GM11168 (cell line): ENCODE measurements at regions not wholly inside any gene's neighbourhood (a gene's known extent, or its start where the extent isn't known, plus 50 kb on each side); places are given as distances from the start of the nearest gene placed in this dataset.

Source experiments
- in situ Hi-C: fragments of 300-500 bp; cut with MboI; formaldehyde crosslinking; loops from one replicate; pipeline ENCODE4 v1.12.0; 2022; ENCODE audit warnings: low sequenced_read_pairs; ENCODE audit not compliant: unreplicated experiment

DNA sequence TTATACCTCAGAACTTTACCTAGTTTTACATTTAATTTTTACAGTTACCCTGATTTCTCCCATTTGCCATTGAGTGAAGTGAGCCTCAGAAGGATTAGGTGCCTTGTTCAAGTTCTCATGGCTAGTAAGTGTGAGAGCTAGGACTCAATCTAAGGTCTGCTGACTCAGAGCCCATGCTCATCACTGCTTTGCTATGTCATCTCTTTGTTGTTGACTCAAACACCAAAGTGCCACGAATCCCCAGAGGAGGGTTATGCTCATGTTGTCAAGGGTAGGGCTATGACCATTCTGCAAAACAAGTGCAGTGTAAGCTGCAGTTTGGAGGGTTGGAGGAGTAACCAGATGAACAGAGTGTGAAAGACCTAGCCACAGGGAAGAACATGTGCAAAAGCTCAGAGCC, 185.4 kb upstream of the SKOR2 start:
- in situ Hi-C loops = no loop called here

DNA sequence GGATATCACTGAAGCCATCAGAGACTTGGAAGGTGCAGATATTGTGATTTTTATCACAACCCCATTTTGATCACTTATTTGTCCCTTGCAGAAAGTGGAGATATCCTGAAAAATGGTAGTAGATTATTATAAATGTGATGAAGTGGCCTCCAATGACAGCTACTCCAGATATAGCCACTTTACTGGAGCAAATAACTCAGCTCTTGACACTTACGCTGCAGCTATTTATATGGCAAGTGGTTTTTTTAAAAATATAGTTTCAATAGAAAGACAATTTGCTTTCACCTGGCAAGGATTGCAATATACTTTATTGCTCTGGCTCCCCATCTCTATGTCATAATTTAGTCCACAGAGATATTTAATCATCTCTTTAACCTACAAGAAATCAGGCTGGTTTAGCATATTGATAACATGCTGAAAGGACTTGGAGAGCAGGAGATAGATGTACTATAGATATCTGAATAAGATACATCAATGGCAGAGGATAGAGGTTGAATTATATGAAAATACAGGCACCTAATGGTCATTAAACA, 182.8 kb upstream of the SKOR2 start:
- in situ Hi-C loops = no loop called here

DNA sequence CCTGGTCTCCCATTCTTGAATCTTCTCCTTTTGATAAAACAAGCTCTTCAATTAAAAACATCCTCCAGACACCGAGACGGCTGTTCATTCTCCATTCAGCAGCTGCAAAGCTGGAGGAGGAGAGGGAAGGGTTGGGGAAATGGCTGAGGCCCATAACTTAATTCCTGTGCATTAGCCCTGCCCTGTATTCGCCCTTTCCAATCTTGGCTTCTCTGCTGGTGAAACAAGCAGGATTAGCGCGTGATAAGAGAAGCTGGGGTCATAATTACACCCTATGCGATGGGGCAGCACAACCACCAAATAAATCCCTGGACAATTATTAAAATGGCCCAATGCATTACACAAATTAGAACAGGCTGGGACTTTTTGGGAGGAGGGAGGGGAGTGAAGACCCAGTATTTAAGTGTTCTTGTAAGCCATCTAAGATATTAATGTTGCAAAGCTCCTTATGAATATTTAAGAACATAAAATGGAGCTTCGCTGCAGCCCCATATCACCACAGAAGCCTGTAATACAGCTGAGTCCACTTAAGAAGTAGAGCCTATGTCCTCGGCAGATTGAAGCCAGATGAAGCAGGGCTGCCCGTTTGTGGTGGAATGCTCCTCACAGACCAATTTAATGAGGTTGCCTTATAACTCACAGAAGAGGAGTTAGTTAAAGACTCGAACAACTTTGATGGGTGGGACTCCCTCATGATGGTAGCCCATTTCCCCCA, 176.6 kb upstream of the SKOR2 start:
- in situ Hi-C loops = no loop called here

DNA sequence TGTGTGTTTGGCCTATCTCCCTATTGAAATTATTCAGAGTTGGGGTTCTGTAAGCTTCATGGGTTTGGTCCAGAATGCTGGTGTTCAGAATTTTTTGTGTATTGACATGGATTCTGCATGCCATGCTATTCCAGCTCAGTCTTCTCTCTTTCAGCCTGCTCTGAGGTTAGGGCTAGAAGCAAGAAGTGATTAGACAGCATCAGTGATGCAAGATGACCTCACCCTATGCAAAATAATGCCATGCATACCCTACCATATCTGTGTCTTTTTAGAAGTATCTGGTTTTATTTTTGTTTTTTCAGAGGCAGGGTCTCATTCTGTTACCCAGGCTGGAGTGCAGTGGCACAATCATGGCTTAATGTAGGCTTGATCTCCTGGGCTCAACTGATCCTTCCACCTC, 175.6 kb upstream of the SKOR2 start:
- in situ Hi-C loops = no loop called here

DNA sequence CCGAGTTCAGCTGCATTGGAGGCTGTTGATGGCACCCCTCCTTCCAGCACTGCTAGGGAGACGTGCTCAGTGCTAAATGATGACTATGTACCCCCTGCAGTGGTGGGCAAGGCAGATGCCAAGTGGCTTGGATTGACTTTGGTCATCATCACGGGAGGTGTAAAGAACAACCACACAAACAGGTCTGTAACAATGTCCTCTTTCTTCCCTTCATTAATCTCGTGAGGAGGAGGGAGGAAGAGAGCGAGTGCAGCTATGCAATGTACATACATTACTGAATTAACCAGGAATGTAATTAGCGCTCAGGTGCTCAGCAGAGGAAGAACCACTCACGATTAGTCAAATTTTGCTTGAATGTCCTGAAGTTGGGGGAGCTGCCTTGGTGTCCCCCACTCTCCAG, 173.9 kb upstream of the SKOR2 start:
- in situ Hi-C loops = no loop called here

DNA sequence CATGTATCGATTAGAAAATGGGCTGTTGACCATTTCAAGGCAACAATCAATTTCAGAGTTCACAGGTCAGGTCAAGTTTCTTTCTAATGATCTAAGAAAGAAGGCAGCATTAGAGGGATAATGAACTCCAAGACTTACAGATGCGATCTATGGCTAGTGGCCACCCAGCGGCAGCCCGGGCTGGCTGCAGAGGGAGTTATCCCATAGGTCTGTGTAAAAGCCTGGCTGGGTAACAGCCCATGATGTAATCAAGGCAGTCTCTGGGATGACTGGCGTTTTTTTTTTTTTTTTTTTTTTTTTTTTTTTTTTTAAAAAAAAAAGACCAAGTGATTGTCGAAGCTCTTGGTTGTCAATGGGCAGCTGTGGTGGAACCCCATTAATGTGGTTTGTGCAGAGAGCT, 171.1 kb upstream of the SKOR2 start:
- in situ Hi-C loops = no loop called here

DNA sequence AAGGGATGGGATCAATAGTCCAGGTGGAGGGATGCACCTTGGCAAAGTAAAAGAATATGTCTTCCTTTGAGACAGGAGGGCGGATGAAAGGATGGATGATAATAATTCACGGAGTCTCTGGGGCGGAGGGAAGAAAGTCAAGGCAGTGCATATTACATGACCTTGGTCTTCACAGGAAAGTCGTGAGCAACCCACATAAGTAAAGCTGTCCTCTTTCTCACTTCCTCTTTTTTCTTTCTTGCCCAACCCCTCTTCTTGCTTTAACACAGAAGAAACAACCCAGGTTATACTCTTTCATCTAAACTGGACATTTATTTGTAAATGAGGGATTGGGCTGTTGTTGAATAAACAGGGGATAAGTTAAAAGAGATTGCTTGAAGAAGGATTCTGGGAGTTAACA, 168.7 kb upstream of the SKOR2 start:
- in situ Hi-C loops = no loop called here

DNA sequence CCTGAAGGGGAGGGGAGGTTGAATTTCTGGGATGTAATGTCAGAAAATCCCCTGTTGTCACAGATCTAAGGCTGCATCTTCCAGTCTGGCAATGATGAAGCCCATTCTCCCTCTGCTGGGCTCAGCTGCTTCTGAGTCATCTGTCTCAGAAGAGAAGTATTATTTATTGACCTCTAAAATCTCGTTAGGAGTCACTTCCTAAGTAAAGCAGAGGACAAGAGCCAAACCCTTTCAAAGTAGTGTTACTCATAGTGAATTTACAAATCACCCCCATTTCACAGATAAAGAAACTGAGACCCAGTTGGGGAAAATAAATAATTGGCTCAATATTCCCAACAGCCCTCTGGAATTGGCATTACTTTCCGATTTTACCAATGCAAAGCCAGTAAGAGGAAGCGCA, 167.3 kb upstream of the SKOR2 start:
- in situ Hi-C loops = no loop called here

DNA sequence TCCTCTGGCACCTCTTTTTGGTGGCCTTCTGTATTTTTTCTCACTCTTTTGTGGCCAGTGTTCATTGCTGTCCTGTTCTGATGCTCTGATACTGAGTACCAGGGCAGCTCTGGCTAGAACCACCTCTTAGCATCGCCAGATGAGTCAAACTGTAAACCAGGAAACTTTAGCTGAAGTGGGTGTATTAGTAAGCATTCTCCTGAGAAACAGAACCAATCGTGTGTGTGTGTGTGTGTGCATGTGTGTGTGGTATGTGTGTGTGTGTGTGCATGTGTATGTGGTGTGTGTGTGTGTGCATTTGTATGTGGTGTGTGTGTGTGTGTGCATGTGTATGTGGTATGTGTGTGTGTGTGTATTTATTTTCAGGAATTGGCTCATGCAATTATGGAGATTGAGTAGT, 166.3 kb upstream of the SKOR2 start:
- in situ Hi-C loops = no loop called here

DNA sequence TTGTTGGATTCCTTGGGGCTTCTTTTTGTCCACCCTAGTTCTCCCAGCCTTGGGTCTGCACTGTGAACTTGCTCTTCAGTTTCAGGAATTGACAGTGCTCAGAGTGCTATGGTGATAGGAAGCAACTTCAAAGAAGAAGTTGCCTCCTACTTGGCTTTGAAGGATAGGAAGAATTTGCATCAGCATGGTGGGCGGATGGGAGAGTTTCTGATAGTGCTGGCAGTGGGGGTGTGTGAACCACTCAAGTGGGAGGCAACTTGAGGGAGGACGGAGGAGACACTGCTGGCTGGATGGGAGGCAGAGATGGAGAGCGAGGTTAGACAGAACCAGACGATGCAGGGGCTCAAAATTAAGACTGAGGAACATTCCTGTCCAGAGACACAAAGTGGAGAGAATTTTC, 164.4 kb upstream of the SKOR2 start:
- in situ Hi-C loops = no loop called here

DNA sequence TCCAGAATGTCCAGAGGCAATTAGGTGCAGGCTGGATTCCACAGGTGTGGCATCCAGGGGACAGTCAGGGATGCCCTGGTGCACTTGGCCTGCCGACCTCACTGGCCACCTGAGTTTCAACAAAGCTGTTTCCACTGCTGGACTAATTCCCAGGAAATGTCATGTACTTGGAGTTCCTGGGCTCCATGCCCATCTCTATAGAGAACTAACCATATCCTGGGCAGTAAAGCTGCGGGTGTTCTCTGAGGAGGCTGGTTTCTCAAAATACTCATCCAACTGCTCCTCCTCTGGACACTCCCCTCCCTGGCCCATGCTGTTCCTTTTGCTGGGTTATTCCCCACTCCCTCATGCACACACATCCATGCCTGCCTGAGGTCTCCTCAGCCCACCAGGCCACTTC, 161.9 kb upstream of the SKOR2 start:
- in situ Hi-C loops = no loop called here

DNA sequence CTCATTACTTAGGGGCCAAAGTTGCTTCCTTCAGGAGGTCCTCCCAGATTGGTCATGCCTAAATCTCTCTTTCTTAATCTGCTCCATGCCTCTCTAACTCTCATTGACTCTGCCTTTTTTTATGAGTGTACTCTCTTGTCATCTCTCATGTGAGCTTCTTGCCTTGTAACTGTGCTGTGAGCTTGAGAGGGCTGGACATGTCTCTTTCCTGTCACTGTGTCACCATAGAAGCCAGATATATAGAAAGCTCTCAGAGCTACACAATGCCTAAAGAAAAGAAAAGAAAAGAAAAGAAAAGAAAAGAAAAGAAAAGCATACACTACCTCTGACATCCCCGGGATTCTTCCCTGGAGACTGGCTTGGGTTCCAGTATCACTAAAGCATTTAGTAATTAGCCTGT, 161.5 kb upstream of the SKOR2 start:
- in situ Hi-C loops = no loop called here

DNA sequence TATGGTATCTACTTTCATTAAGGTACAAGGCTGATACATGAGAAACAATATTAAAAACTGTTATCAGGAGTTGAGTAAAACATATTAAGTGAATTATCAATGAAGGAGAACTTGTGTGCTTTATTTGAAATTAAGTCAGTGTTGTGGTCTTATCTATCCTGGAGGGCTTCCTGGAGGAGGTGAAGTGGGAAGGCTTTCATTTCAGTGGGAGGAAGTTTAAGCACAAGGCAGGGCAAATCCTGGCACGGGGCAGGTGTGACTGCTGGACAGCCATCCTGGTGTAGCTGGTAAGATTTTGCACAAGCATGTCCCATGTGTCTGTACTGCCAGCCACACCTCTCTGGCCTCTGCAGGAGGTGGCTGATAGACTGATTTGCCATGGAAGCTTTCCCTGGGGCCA, 159.7 kb upstream of the SKOR2 start:
- in situ Hi-C loops = no loop called here

DNA sequence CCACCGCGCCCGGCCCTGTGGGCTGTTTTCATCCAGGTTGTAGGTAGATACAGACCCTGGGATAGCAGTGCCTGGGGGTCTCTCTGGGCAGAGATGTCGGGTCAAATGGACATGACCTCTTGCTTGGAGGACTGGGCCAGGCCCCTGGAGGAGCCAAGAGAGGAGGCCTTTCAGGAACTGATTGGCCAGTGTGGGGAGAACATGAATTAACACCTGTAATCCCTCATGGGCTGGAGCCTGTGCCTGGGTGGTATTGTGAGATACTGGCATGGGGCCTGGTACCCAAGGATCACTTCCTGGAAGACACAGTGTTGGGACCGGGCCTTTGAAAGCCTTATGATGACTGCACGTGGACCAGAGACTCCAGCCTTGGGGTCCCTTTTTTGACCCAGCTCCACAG, 158.7 kb upstream of the SKOR2 start:
- in situ Hi-C loops = no loop called here

DNA sequence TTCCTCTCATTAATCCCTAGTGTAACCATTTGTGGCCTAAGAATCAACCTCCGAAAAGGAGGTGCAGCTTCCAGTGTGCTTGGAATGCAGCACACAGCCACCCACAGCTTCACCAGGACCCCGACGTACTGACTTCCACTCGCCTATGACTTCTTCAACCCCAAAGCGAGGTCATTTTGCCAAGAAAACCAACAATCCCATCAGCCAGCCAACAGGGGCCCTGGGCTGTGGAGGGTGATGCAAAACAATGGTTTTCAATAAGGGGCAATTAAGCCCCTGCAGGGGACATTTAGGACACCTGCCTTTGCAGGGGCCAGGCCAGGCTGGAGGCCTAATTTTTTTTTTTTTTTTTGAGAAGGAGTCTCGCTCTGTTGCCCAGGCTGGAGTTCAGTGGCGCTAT, 158.1 kb upstream of the SKOR2 start:
- in situ Hi-C loops = no loop called here

DNA sequence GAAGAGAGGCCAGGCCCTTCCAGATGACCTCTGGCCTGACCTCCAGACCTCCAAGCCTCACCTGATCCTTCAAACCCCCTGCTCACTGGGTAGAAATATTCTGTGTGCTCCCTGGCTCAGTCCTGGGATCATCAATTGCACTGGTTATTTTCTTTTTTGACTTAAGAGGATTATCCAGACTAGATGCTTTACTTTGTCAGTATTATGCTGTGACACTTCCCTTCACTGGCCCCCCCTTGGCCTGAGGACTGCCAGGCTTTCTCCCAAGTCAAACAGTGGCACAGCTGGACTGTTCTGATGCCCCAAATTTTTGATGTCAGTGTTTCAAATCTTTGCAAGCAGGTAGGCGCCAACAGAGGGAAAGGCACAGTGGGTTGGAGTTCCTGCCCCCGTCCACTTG, 156.3 kb upstream of the SKOR2 start:
- in situ Hi-C loops = no loop called here

DNA sequence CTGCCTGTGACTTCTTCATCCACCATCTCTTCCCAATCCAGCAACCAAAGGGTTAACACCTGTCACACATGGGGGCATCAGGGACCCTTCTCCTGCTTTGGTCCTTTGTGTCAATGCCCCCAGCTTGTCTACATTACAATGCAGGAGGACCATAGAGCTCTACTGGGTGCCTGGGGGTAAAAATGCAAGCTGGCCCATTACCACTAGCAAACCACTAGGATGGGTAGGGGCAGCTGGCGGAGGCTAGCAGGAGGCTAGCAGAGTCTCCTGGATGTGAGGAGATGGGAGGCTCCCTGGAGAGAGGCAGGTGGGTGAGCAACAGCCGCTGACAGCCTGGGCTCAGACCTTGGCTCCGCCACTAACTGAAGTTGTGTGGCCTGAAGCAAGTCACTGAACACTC, 153.4 kb upstream of the SKOR2 start:
- in situ Hi-C loops = no loop called here

DNA sequence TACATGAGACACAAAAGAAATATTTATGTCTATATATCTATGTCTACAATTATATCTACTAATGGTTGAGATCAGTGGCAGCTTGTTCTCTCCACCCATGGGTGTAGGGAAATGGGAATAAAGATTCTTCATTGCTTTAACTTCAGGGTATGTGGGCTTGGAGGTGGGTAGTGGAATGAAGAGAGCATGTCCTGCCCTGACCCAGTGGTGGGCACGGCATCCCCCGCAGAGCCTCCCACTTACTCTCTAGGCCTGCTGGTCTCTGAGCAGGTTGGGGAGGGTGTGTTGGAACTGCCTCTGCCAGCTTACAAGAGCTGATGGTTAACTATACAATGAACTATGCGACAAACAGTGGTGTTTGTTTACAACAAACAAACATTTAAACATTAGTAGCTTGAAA, 152.5 kb upstream of the SKOR2 start:
- in situ Hi-C loops = no loop called here

DNA sequence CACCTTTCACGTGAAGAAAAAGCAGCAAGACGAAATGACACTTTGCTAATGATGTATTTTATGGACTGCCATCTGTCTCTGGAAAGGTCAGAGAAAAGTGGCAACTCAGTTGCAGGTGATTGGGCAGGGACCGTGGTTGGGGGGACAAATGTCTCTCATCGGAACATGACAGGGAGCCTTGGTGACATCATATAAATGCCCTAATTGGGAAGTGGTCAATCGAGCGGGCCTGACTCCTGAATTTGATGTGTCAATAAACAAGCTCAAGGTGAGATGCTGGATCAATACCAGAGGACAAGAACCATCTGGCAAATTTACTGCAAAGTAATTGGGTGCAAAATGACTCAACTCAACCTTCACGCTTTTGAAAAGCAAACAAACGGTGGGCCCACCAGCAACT, 151.9 kb upstream of the SKOR2 start:
- in situ Hi-C loops = no loop called here

DNA sequence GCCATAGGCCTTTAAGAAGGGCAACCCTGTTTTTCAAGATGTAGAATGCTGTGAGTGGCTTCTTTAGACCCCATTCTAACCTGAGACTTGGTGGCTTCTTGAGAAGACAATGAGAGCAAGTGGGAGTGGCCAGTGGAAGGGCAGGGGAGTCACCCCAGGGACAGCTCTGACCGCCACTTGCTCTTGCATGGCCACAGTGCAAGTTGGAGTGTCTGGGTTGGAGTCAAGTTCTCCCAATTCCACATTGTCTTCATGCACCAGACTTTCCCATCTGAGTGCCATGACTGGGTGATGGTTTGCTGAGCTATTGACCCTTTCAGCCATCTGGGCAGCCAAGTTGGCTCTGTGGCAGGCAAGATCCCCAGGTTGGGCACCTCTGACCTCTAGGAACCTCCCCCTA, 148.0 kb upstream of the SKOR2 start:
- in situ Hi-C loops = loop anchor here (25.0 kb wide), 1 partner anchor 338 kb away; no protein-coding TSS in a partner anchor

DNA sequence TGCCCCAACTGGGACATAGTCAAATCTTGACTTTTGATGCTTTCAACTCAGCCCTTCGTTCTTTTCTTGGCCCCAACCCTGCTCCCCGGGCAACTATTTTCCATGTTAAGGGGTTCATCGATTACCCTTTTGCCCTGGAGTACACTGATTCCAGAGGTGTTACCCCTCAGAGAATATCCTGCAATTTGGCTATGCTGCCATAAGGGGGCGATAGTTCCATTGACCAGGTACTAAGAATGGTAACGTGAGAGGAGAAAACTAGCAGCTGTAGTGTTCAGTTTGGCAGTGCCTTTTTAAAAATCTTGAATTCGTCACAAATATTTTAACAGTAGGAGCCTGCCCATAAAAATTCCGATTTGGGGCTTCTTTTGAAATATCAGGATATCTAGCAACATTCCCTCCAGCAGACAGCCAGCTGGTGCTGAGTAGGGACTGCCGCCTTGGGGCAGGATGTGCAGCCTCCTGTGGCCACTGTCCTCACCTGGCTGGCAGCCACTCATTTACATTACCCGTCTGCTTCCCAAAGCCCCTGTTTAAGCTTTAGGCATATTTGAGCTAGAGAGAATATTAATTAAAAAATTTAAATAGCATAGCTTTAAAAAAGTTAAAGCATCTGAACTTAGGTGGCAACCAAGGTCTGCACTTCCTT, 146.3 kb upstream of the SKOR2 start:
- in situ Hi-C loops = loop anchor here (25.0 kb wide), 1 partner anchor 340 kb away; no protein-coding TSS in a partner anchor

DNA sequence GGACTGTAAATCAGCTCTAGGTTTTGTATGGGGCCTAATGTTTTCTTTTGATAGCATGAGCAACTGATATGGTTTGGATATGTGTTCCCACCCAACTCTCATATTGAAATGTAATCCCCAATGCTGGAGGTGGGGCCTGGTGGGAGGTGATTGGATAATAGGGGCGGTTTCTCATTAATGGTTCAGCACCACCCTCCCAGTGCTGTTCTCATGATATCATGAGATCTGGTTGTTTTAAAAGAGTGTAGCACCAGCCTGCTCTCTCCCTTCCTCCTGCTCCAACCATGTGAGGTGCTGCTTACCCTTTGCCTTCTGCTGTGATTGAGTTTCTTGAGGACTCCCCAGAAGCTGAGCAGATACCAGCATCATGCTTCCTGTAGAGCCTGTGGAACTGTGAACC, 140.2 kb upstream of the SKOR2 start:
- in situ Hi-C loops = loop anchor here (25.0 kb wide), 1 partner anchor 346 kb away; no protein-coding TSS in a partner anchor
